GM12892 (cell line): ENCODE measurements at regions not wholly inside any gene's neighbourhood (a gene's known extent, or its start where the extent isn't known, plus 50 kb on each side); places are given as distances from the start of the nearest gene placed in this dataset.
"Not testable (repeated sequence)": the region's sequence is repeated elsewhere in the genome, so short reads cannot be mapped to it uniquely, and the experiment has no call there.

Source experiments
- POLR2A ChIP-seq: IDR thresholded peaks from 2 replicates; pipeline ENCODE4 v1.6.1; 2011; ENCODE audit warnings: low read depth, low read length, control low read depth
- POLR2AphosphoS5 ChIP-seq: IDR thresholded peaks from 2 replicates; pipeline ENCODE4 v1.6.1; 2011; ENCODE audit warnings: low read depth, low read length, control low read depth

DNA sequence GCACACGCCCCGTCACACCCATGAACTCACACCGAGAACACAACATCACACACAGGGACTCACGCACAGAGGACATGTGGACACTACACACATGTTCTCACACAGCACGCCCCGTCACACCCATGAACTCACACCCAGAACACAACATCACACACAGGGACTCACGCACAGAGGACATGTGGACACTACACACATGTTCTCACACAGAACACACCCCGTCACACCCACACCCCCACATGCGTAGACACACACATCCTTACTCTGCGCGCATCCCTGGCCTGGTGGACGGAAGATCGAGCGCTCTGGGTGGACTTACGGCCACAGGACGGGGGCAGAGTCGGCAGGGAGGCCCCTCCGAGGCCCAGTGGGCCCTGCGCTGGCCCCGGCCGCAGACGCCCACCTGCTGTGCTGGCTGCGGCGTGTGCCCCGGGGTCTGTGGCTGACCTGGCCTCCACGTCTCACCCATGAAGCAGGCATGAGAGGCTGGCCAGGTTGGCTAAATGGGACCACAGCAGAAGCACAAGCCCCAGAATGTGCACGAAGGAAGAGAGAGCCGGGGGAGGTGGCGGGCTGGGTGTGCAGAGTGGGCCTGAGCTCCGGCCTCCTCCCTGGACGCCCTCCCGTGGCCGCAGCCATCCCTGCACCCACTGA lies 125.5 kb downstream of the METRNL start:
- not testable (repeated sequence) for TF ChIP-seq POLR2A, POLR2AphosphoS5
